Mammary epithelial cell (primary cell): ENCODE measurements at regions not wholly inside any gene's neighbourhood (a gene's known extent, or its start where the extent isn't known, plus 50 kb on each side); places are given as distances from the start of the nearest gene placed in this dataset.

Experiments
- CTCF ChIP-seq, 2 donors: IDR thresholded peaks in 1 of 2; conservative IDR thresholded peaks in 1 of 2; 2 replicates each; pipeline ENCODE4 v1.5.1; 2011 to 2012; ENCODE audit warnings: inconsistent platforms in 2 of 2, low read length in 2 of 2, mild to moderate bottlenecking in 2 of 2, control low read depth in 1 of 2, low read depth in 1 of 2; ENCODE audit not compliant: insufficient read depth in 1 of 2; ENCODE audit errors: extremely low read depth in 1 of 2
- EZH2 ChIP-seq: IDR thresholded peaks from 2 replicates; pipeline ENCODE4 v1.6.1; 2012; ENCODE audit warnings: low read length, inconsistent platforms, borderline replicate concordance

GRCh38 chr22:49026494-49027367 is 800.9 kb downstream of the BRD1 start:
- TF ChIP-seq CTCF (conservative IDR thresholded peaks at IDR 0.05 in 1 of 2, IDR thresholded peaks at IDR 0.05 in 1 of 2; ENCODE audit: extremely low read depth in 1 of 2, insufficient read depth in 1 of 2, low read depth in 1 of 2, low read length in 2 of 2) (no peak), EZH2 (no peak)
